ENCODE measurements at regions not wholly inside any gene's neighbourhood (a gene's known extent, or its start where the extent isn't known, plus 50 kb on each side); places are given as distances from the start of the nearest gene placed in this dataset.

GRCh38 chr1:93757256-93758036 lies 75.8 kb upstream of the BCAR3 start (continued):
- no peak for TF ChIP-seq TCF4 (CRISPR knock-in tag; IDR thresholded peaks at IDR 0.05; ENCODE audit: borderline replicate concordance)

GRCh38 chr1:93756657-93757056 lies 75.0 kb upstream of the BCAR3 start:
- no peak for ATAC-seq
- TF ChIP-seq CSDC2 (CRISPR knock-in tag; IDR thresholded peaks at IDR 0.05), result no peak
- TF ChIP-seq ISL1 (CRISPR knock-in tag; IDR thresholded peaks at IDR 0.05), result no peak
- TF ChIP-seq ZNF565 (CRISPR knock-in tag; conservative IDR thresholded peaks at IDR 0.05; ENCODE audit: low read depth), result no peak
- no peak for TF ChIP-seq RARB (CRISPR knock-in tag; IDR thresholded peaks at IDR 0.05)
- no peak for TF ChIP-seq ZNF70 (CRISPR knock-in tag; IDR thresholded peaks at IDR 0.05)
- no peak for TF ChIP-seq ZC3H10 (CRISPR knock-in tag; IDR thresholded peaks at IDR 0.05)
- TF ChIP-seq ZNF8 (CRISPR knock-in tag; IDR thresholded peaks at IDR 0.05), result no peak
- no peak for TF ChIP-seq ARNTL (CRISPR knock-in tag; IDR thresholded peaks at IDR 0.05; ENCODE audit: borderline replicate concordance, low read depth)
- TF ChIP-seq PATZ1 (CRISPR knock-in tag; IDR thresholded peaks at IDR 0.05; ENCODE audit: borderline replicate concordance), result no peak
- no peak for TF ChIP-seq PPARA (CRISPR knock-in tag; IDR thresholded peaks at IDR 0.05; ENCODE audit: borderline replicate concordance)
- TF ChIP-seq POU6F1 (CRISPR knock-in tag; IDR thresholded peaks at IDR 0.05; ENCODE audit: borderline replicate concordance, low read depth), result no peak
- TF ChIP-seq ZFP3 (CRISPR knock-in tag; IDR thresholded peaks at IDR 0.05), result no peak
- TF ChIP-seq TOX (CRISPR knock-in tag; IDR thresholded peaks at IDR 0.05; ENCODE audit: borderline replicate concordance), result no peak
- TF ChIP-seq ZFP30 (CRISPR knock-in tag; IDR thresholded peaks at IDR 0.05), result no peak
- TF ChIP-seq GLIS3 (CRISPR knock-in tag; IDR thresholded peaks at IDR 0.05), result no peak
- TF ChIP-seq TSHZ2 (CRISPR knock-in tag; IDR thresholded peaks at IDR 0.05), result no peak
- TF ChIP-seq BACH2 (CRISPR knock-in tag; IDR thresholded peaks at IDR 0.05; ENCODE audit: borderline replicate concordance), result no peak
- no peak for TF ChIP-seq CREB5 (CRISPR knock-in tag; IDR thresholded peaks at IDR 0.05; ENCODE audit: low read depth)
- no peak for TF ChIP-seq OSR1 (CRISPR knock-in tag; IDR thresholded peaks at IDR 0.05)
- no peak for TF ChIP-seq ESRRG (CRISPR knock-in tag; IDR thresholded peaks at IDR 0.05)

GRCh38 chr1:93755251-93755715 lies 73.6 kb upstream of the BCAR3 start:
- 0 out of 3 replicates have a peak, but pooled peaks have one; percentile 19 for ATAC-seq

All from SK-N-SH treated with all-trans-retinoic acid at 6 μM for 48 hours (cell line).